Ovary (tissue), 3 donors: ENCODE measurements at regions not wholly inside any gene's neighbourhood (a gene's known extent, or its start where the extent isn't known, plus 50 kb on each side); places are given as distances from the start of the nearest gene placed in this dataset.

Experiments used
- EP300 ChIP-seq: sonication (generic); formaldehyde crosslinking; IDR thresholded peaks from one replicate; pipeline ENCODE4 v1.6.1; 2017; ENCODE audit warnings: antibody characterized with exemption
- POLR2A ChIP-seq: fragments of 450-650 bp; IDR thresholded peaks from one replicate; pipeline ENCODE4 v1.6.1; 2017; ENCODE audit warnings: antibody characterized with exemption, mild to moderate bottlenecking, moderate library complexity
- TF ChIP-seq, protein P1 (sequence below), 3 donors: fragments of 450-650 bp in 2 of 3; fragments of 200-600 bp in 1 of 3; IDR thresholded peaks; one replicate each; pipeline versions ENCODE4 v1.5.1 to v1.8.0; 2016 to 2022; ENCODE audit warnings: antibody characterized with exemption in 3 of 3, mild to moderate bottlenecking in 1 of 3
- donor health status: DM: no; HTN: no; CAD: no.

DNA sequence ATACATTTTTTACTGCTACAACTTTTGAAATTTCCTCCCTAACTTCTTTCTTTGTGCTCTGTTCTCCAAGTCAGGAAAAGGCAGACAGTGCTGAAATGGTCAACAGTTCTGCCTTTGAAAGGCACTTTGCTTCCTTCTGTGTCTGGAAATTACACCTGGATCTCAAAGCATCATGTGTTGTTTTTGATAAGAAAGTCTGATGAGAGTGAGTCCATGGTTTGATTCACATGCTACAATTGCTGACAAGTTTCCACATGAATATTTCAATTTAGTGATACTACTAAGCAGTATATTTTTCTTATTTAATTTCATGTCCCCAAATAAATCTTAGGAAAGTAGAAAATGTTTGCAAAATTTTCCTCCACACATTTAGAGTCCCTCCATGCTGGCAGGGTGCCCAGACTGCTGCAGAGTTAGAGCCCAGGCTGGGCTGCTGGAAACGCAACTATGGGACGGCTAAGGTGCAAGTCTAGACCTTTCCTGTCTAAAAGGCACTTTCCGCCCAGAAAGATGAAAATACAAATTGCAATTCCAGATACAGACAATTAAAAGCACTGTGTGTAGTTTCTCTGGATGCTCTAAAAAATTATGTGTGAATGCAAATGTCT, 96.6 kb upstream of the RUNX1 start:
- TF ChIP-seq POLR2A (no peak), EP300 (no peak)
- TF ChIP-seq, protein P1, sequence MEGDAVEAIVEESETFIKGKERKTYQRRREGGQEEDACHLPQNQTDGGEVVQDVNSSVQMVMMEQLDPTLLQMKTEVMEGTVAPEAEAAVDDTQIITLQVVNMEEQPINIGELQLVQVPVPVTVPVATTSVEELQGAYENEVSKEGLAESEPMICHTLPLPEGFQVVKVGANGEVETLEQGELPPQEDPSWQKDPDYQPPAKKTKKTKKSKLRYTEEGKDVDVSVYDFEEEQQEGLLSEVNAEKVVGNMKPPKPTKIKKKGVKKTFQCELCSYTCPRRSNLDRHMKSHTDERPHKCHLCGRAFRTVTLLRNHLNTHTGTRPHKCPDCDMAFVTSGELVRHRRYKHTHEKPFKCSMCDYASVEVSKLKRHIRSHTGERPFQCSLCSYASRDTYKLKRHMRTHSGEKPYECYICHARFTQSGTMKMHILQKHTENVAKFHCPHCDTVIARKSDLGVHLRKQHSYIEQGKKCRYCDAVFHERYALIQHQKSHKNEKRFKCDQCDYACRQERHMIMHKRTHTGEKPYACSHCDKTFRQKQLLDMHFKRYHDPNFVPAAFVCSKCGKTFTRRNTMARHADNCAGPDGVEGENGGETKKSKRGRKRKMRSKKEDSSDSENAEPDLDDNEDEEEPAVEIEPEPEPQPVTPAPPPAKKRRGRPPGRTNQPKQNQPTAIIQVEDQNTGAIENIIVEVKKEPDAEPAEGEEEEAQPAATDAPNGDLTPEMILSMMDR (IDR thresholded peaks at IDR 0.05), result no peak
